ENCODE measurements at regions not wholly inside any gene's neighbourhood (a gene's known extent, or its start where the extent isn't known, plus 50 kb on each side); places are given as distances from the start of the nearest gene placed in this dataset.

GRCh38 chr21:27076025-27076424 is 109.1 kb upstream of the ADAMTS5 start:
- peaks cover 2% of the 10 kb centered on the region for H3K9me3 Mint-ChIP-seq
- H3K79me2 ChIP-seq (ENCODE audit: low read depth), result no peaks in the 10 kb centered on the region
- no peaks in the 10 kb centered on the region for H3K36me3 Mint-ChIP-seq
- H4K20me1 ChIP-seq (ENCODE audit: low read depth), result no peaks in the 10 kb centered on the region
- no peaks in the 10 kb centered on the region for H3F3A ChIP-seq (ENCODE audit: low read depth)
- no peak overlapping the region for H3K27ac Mint-ChIP-seq
- H3K4me1 ChIP-seq, result peaks cover 4% of the 10 kb centered on the region
- H3K27ac ChIP-seq, result no peak overlapping the region
- H3K27me3 Mint-ChIP-seq (ENCODE audit: insufficient read depth, low read depth), result peaks cover 3% of the 10 kb centered on the region
- DNase-seq (ENCODE audit: low spot score), result no peak
- H3K4me3 ChIP-seq, result no peak overlapping the region
- no peaks in the 10 kb centered on the region for H3K9me3 ChIP-seq (ENCODE audit: low read depth)
- no peaks in the 10 kb centered on the region for H3K36me3 ChIP-seq
- H3K27me3 ChIP-seq, result no peaks in the 10 kb centered on the region
- no peak overlapping the region for H3K4me3 Mint-ChIP-seq
- no peak for TF ChIP-seq EZH2phosphoT487 (IDR thresholded peaks at IDR 0.05)
- TF ChIP-seq CTCF (IDR thresholded peaks at IDR 0.05), result no peak
- no peak for TF ChIP-seq EZH2 (IDR thresholded peaks at IDR 0.05)
- H3K4me2 ChIP-seq, result no peak overlapping the region
- H3K4me1 Mint-ChIP-seq, result peaks cover 17% of the 10 kb centered on the region
- H2AFZ ChIP-seq (replicated peaks), result no peak overlapping the region
- no peak overlapping the region for H3K9ac ChIP-seq

GRCh38 chr21:27070861-27071670 is 104.2 kb upstream of the ADAMTS5 start:
- H3K4me3 Mint-ChIP-seq, result no peak overlapping the region
- H3K27me3 ChIP-seq, result no peaks in the 10 kb centered on the region
- no peaks in the 10 kb centered on the region for H4K20me1 ChIP-seq (ENCODE audit: low read depth)
- no peak for DNase-seq (ENCODE audit: low spot score)
- no peaks in the 10 kb centered on the region for H3K79me2 ChIP-seq (ENCODE audit: low read depth)
- peaks cover 2% of the 10 kb centered on the region for H3K9me3 Mint-ChIP-seq
- H3K36me3 Mint-ChIP-seq, result no peaks in the 10 kb centered on the region
- no peak for TF ChIP-seq EZH2 (IDR thresholded peaks at IDR 0.05)
- TF ChIP-seq CTCF (IDR thresholded peaks at IDR 0.05), result no peak
- no peak for TF ChIP-seq EZH2phosphoT487 (IDR thresholded peaks at IDR 0.05)
- H3K36me3 ChIP-seq, result no peaks in the 10 kb centered on the region
- no peak overlapping the region for H2AFZ ChIP-seq (replicated peaks)
- no peak overlapping the region for H3K4me3 ChIP-seq
- no peaks in the 10 kb centered on the region for H3F3A ChIP-seq (ENCODE audit: low read depth)
- H3K27me3 Mint-ChIP-seq (ENCODE audit: insufficient read depth, low read depth), result peaks cover 3% of the 10 kb centered on the region
- H3K9ac ChIP-seq, result no peak overlapping the region
- H3K9me3 ChIP-seq (ENCODE audit: low read depth), result no peaks in the 10 kb centered on the region
- H3K27ac ChIP-seq, result no peak overlapping the region
- no peaks in the 10 kb centered on the region for H3K4me1 Mint-ChIP-seq
- H3K4me1 ChIP-seq, result no peaks in the 10 kb centered on the region
- H3K27ac Mint-ChIP-seq, result no peak overlapping the region
- H3K4me2 ChIP-seq, result no peak overlapping the region

- no peaks in the 10 kb centered on the region for H3K9me3 Mint-ChIP-seq
- H3K4me3 ChIP-seq, result no peak overlapping the region
- no peak overlapping the region for H3K4me3 Mint-ChIP-seq
- no peak for TF ChIP-seq EZH2 (IDR thresholded peaks at IDR 0.05)
- no peak for TF ChIP-seq CTCF (IDR thresholded peaks at IDR 0.05)
- TF ChIP-seq EZH2phosphoT487 (IDR thresholded peaks at IDR 0.05), result no peak
- no peaks in the 10 kb centered on the region for H3K36me3 ChIP-seq
- no peaks in the 10 kb centered on the region for H3K79me2 ChIP-seq (ENCODE audit: low read depth)
- H3K9ac ChIP-seq, result no peak overlapping the region
- H3K27me3 Mint-ChIP-seq (ENCODE audit: insufficient read depth, low read depth), result no peaks in the 10 kb centered on the region
- no peaks in the 10 kb centered on the region for H3F3A ChIP-seq (ENCODE audit: low read depth)
- no peak overlapping the region for H3K4me2 ChIP-seq
- no peak overlapping the region for H2AFZ ChIP-seq (replicated peaks)
- H3K27ac ChIP-seq, result no peak overlapping the region
- H3K27ac Mint-ChIP-seq, result no peak overlapping the region
- H4K20me1 ChIP-seq (ENCODE audit: low read depth), result no peaks in the 10 kb centered on the region
- H3K27me3 ChIP-seq, result no peaks in the 10 kb centered on the region
- H3K36me3 Mint-ChIP-seq, result no peaks in the 10 kb centered on the region
- no peaks in the 10 kb centered on the region for H3K9me3 ChIP-seq (ENCODE audit: low read depth)
- H3K4me1 Mint-ChIP-seq, result no peaks in the 10 kb centered on the region
- no peaks in the 10 kb centered on the region for H3K4me1 ChIP-seq
- DNase-seq (ENCODE audit: low spot score), result no peak
Observed at GRCh38 chr21:27068811-27069210, 101.9 kb upstream of the ADAMTS5 start.
